OCI-LY1 (cell line): ENCODE measurements at regions not wholly inside any gene's neighbourhood (a gene's known extent, or its start where the extent isn't known, plus 50 kb on each side); places are given as distances from the start of the nearest gene placed in this dataset.

Experiments
- H2AFZ ChIP-seq: fragments of 200-600 bp; sonication (generic), shearing (Covaris generic); 2 replicates; pipeline ENCODE4 v1.6.0; 2014; ENCODE audit warnings: antibody characterized with exemption, mild to moderate bottlenecking, low read length
- H3F3A ChIP-seq: fragments of 200-600 bp; sonication (generic), shearing (Covaris generic); 2 replicates; pipeline ENCODE4 v1.6.0; 2014; ENCODE audit warnings: mild to moderate bottlenecking, antibody characterized with exemption, low read length, moderate library complexity; ENCODE audit not compliant: insufficient read depth
- H3K27ac ChIP-seq: fragments of 200-600 bp; sonication (generic); 2 replicates; pipeline ENCODE4 v1.5.1; 2014; ENCODE audit warnings: low read length, mixed run types, mild to moderate bottlenecking, low read depth; ENCODE audit not compliant: poor library complexity, severe bottlenecking
- H3K27me3 ChIP-seq: fragments of 200-600 bp; sonication (generic); 2 replicates; pipeline ENCODE4 v1.6.0; 2014; ENCODE audit warnings: antibody characterized with exemption, mild to moderate bottlenecking, low read length, moderate library complexity; ENCODE audit not compliant: insufficient read depth
- H3K36me3 ChIP-seq: fragments of 200-600 bp; sonication (generic); 2 replicates; pipeline ENCODE4 v1.6.1; 2014; ENCODE audit warnings: mild to moderate bottlenecking, antibody characterized with exemption, low read length, moderate library complexity, mixed read lengths; ENCODE audit not compliant: insufficient read depth
- H3K4me1 ChIP-seq: fragments of 200-600 bp; sonication (generic); 2 replicates; pipeline ENCODE4 v1.5.1; 2014; ENCODE audit warnings: mild to moderate bottlenecking, low read length, moderate library complexity; ENCODE audit not compliant: insufficient read depth, severe bottlenecking
- H3K4me2 ChIP-seq: fragments of 200-600 bp; sonication (generic), shearing (Covaris generic); 2 replicates; pipeline ENCODE4 v1.6.1; 2014; ENCODE audit warnings: low read length
- H3K4me3 ChIP-seq: fragments of 200-600 bp; sonication (generic); 2 replicates; pipeline ENCODE4 v1.5.1; 2014; ENCODE audit warnings: low read length, low read depth, mild to moderate bottlenecking, mixed read lengths; ENCODE audit not compliant: poor library complexity, severe bottlenecking
- H3K79me2 ChIP-seq: fragments of 200-600 bp; shearing (Covaris generic); 2 replicates; pipeline ENCODE4 v1.6.1; 2016; ENCODE audit warnings: mixed run types, low read length, mixed read lengths; ENCODE audit not compliant: insufficient read depth
- H3K9ac ChIP-seq: fragments of 200-600 bp; sonication (generic), shearing (Covaris generic); 2 replicates; pipeline ENCODE4 v1.6.1; 2014; ENCODE audit warnings: mild to moderate bottlenecking, low read length, mixed read lengths
- H3K9me2 ChIP-seq: fragments of 200-600 bp; sonication (generic), shearing (Covaris generic); 2 replicates; pipeline ENCODE4 v1.6.1; 2014; ENCODE audit warnings: low read depth, mild to moderate bottlenecking, low read length, mixed read lengths
- H3K9me3 ChIP-seq: fragments of 200-600 bp; shearing (Covaris generic); 2 replicates; pipeline ENCODE4 v1.6.1; 2014; ENCODE audit warnings: low read length, mixed read lengths
- H4K20me1 ChIP-seq: fragments of 200-600 bp; sonication (generic), shearing (Covaris generic); 2 replicates; pipeline ENCODE4 v1.6.0; 2016; ENCODE audit warnings: mild to moderate bottlenecking, low read length; ENCODE audit not compliant: insufficient read depth
- CTCF ChIP-seq: fragments of 200-600 bp; sonication (generic), shearing (Covaris generic); IDR thresholded peaks from 2 replicates; pipeline ENCODE4 v1.5.1; 2017; ENCODE audit warnings: mild to moderate bottlenecking, antibody characterized with exemption, low read length, moderate library complexity, mixed read lengths
- EZH2 ChIP-seq: fragments of 200-600 bp; sonication (generic), shearing (Covaris generic); IDR thresholded peaks from 2 replicates; pipeline ENCODE4 v1.8.0; 2017; ENCODE audit warnings: borderline replicate concordance, mixed run types, mild to moderate bottlenecking, antibody characterized with exemption, low read length, moderate library complexity, mixed read lengths

GRCh38 chr4:43238585-43238984 lies 346.1 kb downstream of the GRXCR1 start:
- H3K4me1 ChIP-seq, result no peaks in the 10 kb centered on the region
- H3K4me3 ChIP-seq, result no peak overlapping the region
- no peak overlapping the region for H2AFZ ChIP-seq
- H3K36me3 ChIP-seq, result no peaks in the 10 kb centered on the region
- no peaks in the 10 kb centered on the region for H3K9me3 ChIP-seq
- no peaks in the 10 kb centered on the region for H3F3A ChIP-seq
- no peak overlapping the region for H3K4me2 ChIP-seq
- no peaks in the 10 kb centered on the region for H4K20me1 ChIP-seq
- no peaks in the 10 kb centered on the region for H3K79me2 ChIP-seq
- no peaks in the 10 kb centered on the region for H3K27me3 ChIP-seq
- no peak overlapping the region for H3K27ac ChIP-seq
- no peaks in the 10 kb centered on the region for H3K9me2 ChIP-seq
- no peak for TF ChIP-seq CTCF
- TF ChIP-seq EZH2, result no peak
- no peak overlapping the region for H3K9ac ChIP-seq

- Histone ChIP-seq H3K9me2 (no peaks in the 10 kb centered on the region), H4K20me1 (no peaks in the 10 kb centered on the region), H3K79me2 (no peaks in the 10 kb centered on the region), H3K4me1 (no peaks in the 10 kb centered on the region), H2AFZ (no peak overlapping the region), H3K27ac (no peak overlapping the region), H3K27me3 (no peaks in the 10 kb centered on the region), H3K4me3 (no peak overlapping the region), H3F3A (no peaks in the 10 kb centered on the region), H3K36me3 (no peaks in the 10 kb centered on the region), H3K4me2 (no peak overlapping the region), H3K9me3 (no peaks in the 10 kb centered on the region), H3K9ac (no peak overlapping the region)
- TF ChIP-seq EZH2 (no peak), CTCF (no peak)
These were observed 348.6 kb downstream of the GRXCR1 start for GRCh38 chr4:43241104-43241503.

- H3K27me3 ChIP-seq, result no peaks in the 10 kb centered on the region
- H4K20me1 ChIP-seq, result no peaks in the 10 kb centered on the region
- H3K9me3 ChIP-seq, result no peaks in the 10 kb centered on the region
- H3K4me3 ChIP-seq, result no peak overlapping the region
- no peak overlapping the region for H2AFZ ChIP-seq
- H3K36me3 ChIP-seq, result no peaks in the 10 kb centered on the region
- no peaks in the 10 kb centered on the region for H3K9me2 ChIP-seq
- H3K9ac ChIP-seq, result no peak overlapping the region
- H3K27ac ChIP-seq, result no peak overlapping the region
- no peaks in the 10 kb centered on the region for H3K79me2 ChIP-seq
- H3F3A ChIP-seq, result no peaks in the 10 kb centered on the region
- H3K4me2 ChIP-seq, result no peak overlapping the region
- TF ChIP-seq CTCF (no peak), EZH2 (no peak)
- no peaks in the 10 kb centered on the region for H3K4me1 ChIP-seq
These were observed 350.1 kb downstream of the GRXCR1 start for GRCh38 chr4:43242606-43243005.
